GM23338 (cell line): ENCODE measurements at regions not wholly inside any gene's neighbourhood (a gene's known extent, or its start where the extent isn't known, plus 50 kb on each side); places are given as distances from the start of the nearest gene placed in this dataset.

Experiments
- ATAC-seq: fragments of 200-7000 bp; cut with Tn5 transposase; 3 replicates; pipeline ENCODE4 v1.9.1; 2020
- DNase-seq: peaks from one replicate; pipeline ENCODE4 v3.0.0-alpha.2; 2015; ENCODE audit warnings: low spot score
- H2AFZ ChIP-seq: fragments of 200-600 bp; sonication (generic); 2 replicates; pipeline ENCODE4 v1.8.0; 2016; ENCODE audit warnings: antibody characterized with exemption, mild to moderate bottlenecking, moderate library complexity
- H3F3A ChIP-seq: fragments of 200-600 bp; sonication (generic); replicated peaks from 2 replicates; pipeline ENCODE4 v1.8.0; 2017; ENCODE audit warnings: antibody characterized with exemption, mixed run types, low read depth
- H3K27ac ChIP-seq: fragments of 200-600 bp; sonication (generic); 2 replicates; pipeline ENCODE4 v1.6.1; 2016; ENCODE audit warnings: low read depth
- H3K27me3 ChIP-seq: fragments of 200-600 bp; sonication (generic); 2 replicates; pipeline ENCODE4 v1.8.0; 2016; ENCODE audit warnings: mild to moderate bottlenecking, mixed run types, moderate library complexity; ENCODE audit not compliant: insufficient read depth
- H3K36me3 ChIP-seq: fragments of 200-600 bp; sonication (generic); 2 replicates; pipeline ENCODE4 v1.8.0; 2016; ENCODE audit warnings: mild to moderate bottlenecking; ENCODE audit not compliant: insufficient read depth
- H3K4me1 ChIP-seq: fragments of 200-600 bp; sonication (generic); 2 replicates; pipeline ENCODE4 v1.8.0; 2016; ENCODE audit warnings: mild to moderate bottlenecking, moderate library complexity; ENCODE audit not compliant: insufficient read depth
- H3K4me2 ChIP-seq: fragments of 200-600 bp; sonication (generic); 2 replicates; pipeline ENCODE4 v1.7.1; 2017; ENCODE audit warnings: mixed run types
- H3K4me3 ChIP-seq: fragments of 200-600 bp; sonication (generic); 2 replicates; pipeline ENCODE4 v1.6.1; 2016; ENCODE audit warnings: mixed run types
- H3K79me2 ChIP-seq: fragments of 200-600 bp; sonication (generic); replicated peaks from 2 replicates; pipeline ENCODE4 v1.8.0; 2017; ENCODE audit warnings: mild to moderate bottlenecking; ENCODE audit not compliant: insufficient read depth
- H3K9me2 ChIP-seq: fragments of 200-600 bp; sonication (generic); 2 replicates; pipeline ENCODE4 v1.8.0; 2017; ENCODE audit not compliant: insufficient read depth
- H4K20me1 ChIP-seq: fragments of 200-600 bp; sonication (generic); replicated peaks from 2 replicates; pipeline ENCODE4 v1.8.0; 2017; ENCODE audit warnings: mild to moderate bottlenecking; ENCODE audit not compliant: insufficient read depth
- H3K27ac Mint-ChIP-seq: 2 replicates; pipeline ENCODE4 v1.8.0; 2020; ENCODE audit warnings: inconsistent platforms, mild to moderate bottlenecking, moderate library complexity, mixed read lengths
- H3K27me3 Mint-ChIP-seq: 3 replicates; pipeline ENCODE4 v1.8.0; 2022; ENCODE audit warnings: low read depth, mild to moderate bottlenecking, moderate library complexity, mixed read lengths, inconsistent platforms; ENCODE audit not compliant: insufficient read depth, poor library complexity
- H3K36me3 Mint-ChIP-seq: 3 replicates; pipeline ENCODE4 v1.8.0; 2021; ENCODE audit warnings: low read depth, mild to moderate bottlenecking, inconsistent platforms, moderate library complexity, mixed read lengths
- H3K4me1 Mint-ChIP-seq: 3 replicates; pipeline ENCODE4 v1.8.0; 2020; ENCODE audit warnings: mild to moderate bottlenecking, inconsistent platforms, mixed read lengths
- H3K4me3 Mint-ChIP-seq: 3 replicates; pipeline ENCODE4 v1.8.0; 2021; ENCODE audit warnings: moderate library complexity, mild to moderate bottlenecking, inconsistent platforms, mixed read lengths
- H3K9me3 Mint-ChIP-seq: 3 replicates; pipeline ENCODE4 v1.8.0; 2020; ENCODE audit warnings: moderate library complexity, mild to moderate bottlenecking, inconsistent platforms, mixed read lengths
- CREB1 ChIP-seq: fragments of 250-450 bp; sonication (Bioruptor Pico); IDR thresholded peaks from 2 replicates; pipeline ENCODE4 v1.5.0; 2020; ENCODE audit warnings: low read depth, mild to moderate bottlenecking, moderate library complexity
- EZH2 ChIP-seq: fragments of 200-600 bp; sonication (generic); IDR thresholded peaks from one replicate; pipeline ENCODE4 v1.8.0; 2017; ENCODE audit warnings: antibody characterized with exemption, mild to moderate bottlenecking, low read depth; ENCODE audit not compliant: unreplicated experiment
- EZH2phosphoT487 ChIP-seq: fragments of 200-600 bp; sonication (generic); IDR thresholded peaks from one replicate; pipeline ENCODE4 v1.8.1; 2018; ENCODE audit warnings: antibody characterized with exemption; ENCODE audit not compliant: unreplicated experiment
- NANOG ChIP-seq: IDR thresholded peaks from 2 replicates; pipeline ENCODE4 v1.6.1; 2016; ENCODE audit warnings: antibody characterized with exemption, borderline replicate concordance
- POLR2AphosphoS5 ChIP-seq: IDR thresholded peaks from 2 replicates; pipeline ENCODE4 v1.6.1; 2016; ENCODE audit warnings: antibody characterized with exemption, low read depth
- STAT1 ChIP-seq: IDR thresholded peaks from one replicate; pipeline ENCODE4 v1.6.1; 2016; ENCODE audit warnings: antibody characterized with exemption; ENCODE audit not compliant: unreplicated experiment
- ZNF114 ChIP-seq: fragments of 250-450 bp; sonication (Bioruptor Pico); IDR thresholded peaks from 2 replicates; pipeline ENCODE4 v1.5.0; 2020; ENCODE audit warnings: mild to moderate bottlenecking, moderate library complexity
- ZNF331 ChIP-seq: fragments of 250-450 bp; sonication (Bioruptor Pico); IDR thresholded peaks from 2 replicates; pipeline ENCODE4 v1.5.0; 2020; ENCODE audit warnings: low read depth, mild to moderate bottlenecking, moderate library complexity
- TF ChIP-seq, protein P1 (sequence below): IDR thresholded peaks from 2 replicates; pipeline ENCODE4 v1.6.1; 2016; ENCODE audit warnings: antibody characterized with exemption
- TF ChIP-seq, protein P2 (sequence below): fragments of 250-450 bp; sonication (Bioruptor Pico); IDR thresholded peaks from 2 replicates; pipeline ENCODE4 v1.5.0; 2020; ENCODE audit warnings: mild to moderate bottlenecking, moderate library complexity
- TF ChIP-seq, protein P3 (sequence below), 2 experiments: fragments of 200-600 bp in 1 of 2; sonication (generic) in 1 of 2; conservative IDR thresholded peaks; 2 replicates each; pipeline versions ENCODE4 v1.5.1 to v1.6.1; 2016 to 2017; ENCODE audit warnings: antibody characterized with exemption in 2 of 2, low read depth in 2 of 2, mild to moderate bottlenecking in 2 of 2, moderate library complexity in 1 of 2
- TF ChIP-seq, protein P4 (sequence below): IDR thresholded peaks from one replicate; pipeline ENCODE4 v1.6.1; 2018; ENCODE audit warnings: antibody characterized with exemption; ENCODE audit not compliant: unreplicated experiment

DNA sequence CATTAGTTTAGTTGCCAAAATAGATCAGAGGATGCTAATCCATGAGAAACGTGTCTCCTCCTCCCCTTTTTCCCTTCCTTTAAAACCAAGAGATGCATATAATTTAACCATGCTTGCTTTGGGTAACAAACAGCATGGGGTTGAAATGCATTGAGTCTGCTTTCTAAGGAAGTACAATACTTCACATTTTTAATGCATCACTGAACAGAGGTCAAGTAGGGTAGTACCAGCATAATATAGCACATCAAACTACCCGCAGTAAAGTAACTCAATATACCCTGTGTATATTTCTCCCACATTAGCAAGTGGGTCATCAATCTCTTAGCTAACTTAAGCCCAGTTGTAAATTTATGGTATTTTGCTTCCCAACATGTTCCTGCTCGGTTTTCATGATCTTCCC, 239.3 kb upstream of the SEMA3C start:
- Histone ChIP-seq H3K27ac (no peak overlapping the region), H2AFZ (no peak overlapping the region), H4K20me1 (no peaks in the 10 kb centered on the region), H3K36me3 (no peaks in the 10 kb centered on the region), H3K9me2 (no peaks in the 10 kb centered on the region; the same call in 1 of the 2 replicates), H3K4me2 (no peak overlapping the region), H3K4me1 (peaks cover 40% of the 10 kb centered on the region), H3K79me2 (no peaks in the 10 kb centered on the region), H3K4me3 (no peak overlapping the region), H3F3A (no peaks in the 10 kb centered on the region), H3K27me3 (no peaks in the 10 kb centered on the region)
- no peak for ATAC-seq
- no peaks in the 10 kb centered on the region for H3K9me3 Mint-ChIP-seq
- TF ChIP-seq, protein P1, sequence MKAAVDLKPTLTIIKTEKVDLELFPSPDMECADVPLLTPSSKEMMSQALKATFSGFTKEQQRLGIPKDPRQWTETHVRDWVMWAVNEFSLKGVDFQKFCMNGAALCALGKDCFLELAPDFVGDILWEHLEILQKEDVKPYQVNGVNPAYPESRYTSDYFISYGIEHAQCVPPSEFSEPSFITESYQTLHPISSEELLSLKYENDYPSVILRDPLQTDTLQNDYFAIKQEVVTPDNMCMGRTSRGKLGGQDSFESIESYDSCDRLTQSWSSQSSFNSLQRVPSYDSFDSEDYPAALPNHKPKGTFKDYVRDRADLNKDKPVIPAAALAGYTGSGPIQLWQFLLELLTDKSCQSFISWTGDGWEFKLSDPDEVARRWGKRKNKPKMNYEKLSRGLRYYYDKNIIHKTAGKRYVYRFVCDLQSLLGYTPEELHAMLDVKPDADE = no peak
- TF ChIP-seq ZNF331 (CRISPR knock-in tag) = no peak
- TF ChIP-seq STAT1 = no peak
- no peak for TF ChIP-seq EZH2phosphoT487
- TF ChIP-seq, protein P2, sequence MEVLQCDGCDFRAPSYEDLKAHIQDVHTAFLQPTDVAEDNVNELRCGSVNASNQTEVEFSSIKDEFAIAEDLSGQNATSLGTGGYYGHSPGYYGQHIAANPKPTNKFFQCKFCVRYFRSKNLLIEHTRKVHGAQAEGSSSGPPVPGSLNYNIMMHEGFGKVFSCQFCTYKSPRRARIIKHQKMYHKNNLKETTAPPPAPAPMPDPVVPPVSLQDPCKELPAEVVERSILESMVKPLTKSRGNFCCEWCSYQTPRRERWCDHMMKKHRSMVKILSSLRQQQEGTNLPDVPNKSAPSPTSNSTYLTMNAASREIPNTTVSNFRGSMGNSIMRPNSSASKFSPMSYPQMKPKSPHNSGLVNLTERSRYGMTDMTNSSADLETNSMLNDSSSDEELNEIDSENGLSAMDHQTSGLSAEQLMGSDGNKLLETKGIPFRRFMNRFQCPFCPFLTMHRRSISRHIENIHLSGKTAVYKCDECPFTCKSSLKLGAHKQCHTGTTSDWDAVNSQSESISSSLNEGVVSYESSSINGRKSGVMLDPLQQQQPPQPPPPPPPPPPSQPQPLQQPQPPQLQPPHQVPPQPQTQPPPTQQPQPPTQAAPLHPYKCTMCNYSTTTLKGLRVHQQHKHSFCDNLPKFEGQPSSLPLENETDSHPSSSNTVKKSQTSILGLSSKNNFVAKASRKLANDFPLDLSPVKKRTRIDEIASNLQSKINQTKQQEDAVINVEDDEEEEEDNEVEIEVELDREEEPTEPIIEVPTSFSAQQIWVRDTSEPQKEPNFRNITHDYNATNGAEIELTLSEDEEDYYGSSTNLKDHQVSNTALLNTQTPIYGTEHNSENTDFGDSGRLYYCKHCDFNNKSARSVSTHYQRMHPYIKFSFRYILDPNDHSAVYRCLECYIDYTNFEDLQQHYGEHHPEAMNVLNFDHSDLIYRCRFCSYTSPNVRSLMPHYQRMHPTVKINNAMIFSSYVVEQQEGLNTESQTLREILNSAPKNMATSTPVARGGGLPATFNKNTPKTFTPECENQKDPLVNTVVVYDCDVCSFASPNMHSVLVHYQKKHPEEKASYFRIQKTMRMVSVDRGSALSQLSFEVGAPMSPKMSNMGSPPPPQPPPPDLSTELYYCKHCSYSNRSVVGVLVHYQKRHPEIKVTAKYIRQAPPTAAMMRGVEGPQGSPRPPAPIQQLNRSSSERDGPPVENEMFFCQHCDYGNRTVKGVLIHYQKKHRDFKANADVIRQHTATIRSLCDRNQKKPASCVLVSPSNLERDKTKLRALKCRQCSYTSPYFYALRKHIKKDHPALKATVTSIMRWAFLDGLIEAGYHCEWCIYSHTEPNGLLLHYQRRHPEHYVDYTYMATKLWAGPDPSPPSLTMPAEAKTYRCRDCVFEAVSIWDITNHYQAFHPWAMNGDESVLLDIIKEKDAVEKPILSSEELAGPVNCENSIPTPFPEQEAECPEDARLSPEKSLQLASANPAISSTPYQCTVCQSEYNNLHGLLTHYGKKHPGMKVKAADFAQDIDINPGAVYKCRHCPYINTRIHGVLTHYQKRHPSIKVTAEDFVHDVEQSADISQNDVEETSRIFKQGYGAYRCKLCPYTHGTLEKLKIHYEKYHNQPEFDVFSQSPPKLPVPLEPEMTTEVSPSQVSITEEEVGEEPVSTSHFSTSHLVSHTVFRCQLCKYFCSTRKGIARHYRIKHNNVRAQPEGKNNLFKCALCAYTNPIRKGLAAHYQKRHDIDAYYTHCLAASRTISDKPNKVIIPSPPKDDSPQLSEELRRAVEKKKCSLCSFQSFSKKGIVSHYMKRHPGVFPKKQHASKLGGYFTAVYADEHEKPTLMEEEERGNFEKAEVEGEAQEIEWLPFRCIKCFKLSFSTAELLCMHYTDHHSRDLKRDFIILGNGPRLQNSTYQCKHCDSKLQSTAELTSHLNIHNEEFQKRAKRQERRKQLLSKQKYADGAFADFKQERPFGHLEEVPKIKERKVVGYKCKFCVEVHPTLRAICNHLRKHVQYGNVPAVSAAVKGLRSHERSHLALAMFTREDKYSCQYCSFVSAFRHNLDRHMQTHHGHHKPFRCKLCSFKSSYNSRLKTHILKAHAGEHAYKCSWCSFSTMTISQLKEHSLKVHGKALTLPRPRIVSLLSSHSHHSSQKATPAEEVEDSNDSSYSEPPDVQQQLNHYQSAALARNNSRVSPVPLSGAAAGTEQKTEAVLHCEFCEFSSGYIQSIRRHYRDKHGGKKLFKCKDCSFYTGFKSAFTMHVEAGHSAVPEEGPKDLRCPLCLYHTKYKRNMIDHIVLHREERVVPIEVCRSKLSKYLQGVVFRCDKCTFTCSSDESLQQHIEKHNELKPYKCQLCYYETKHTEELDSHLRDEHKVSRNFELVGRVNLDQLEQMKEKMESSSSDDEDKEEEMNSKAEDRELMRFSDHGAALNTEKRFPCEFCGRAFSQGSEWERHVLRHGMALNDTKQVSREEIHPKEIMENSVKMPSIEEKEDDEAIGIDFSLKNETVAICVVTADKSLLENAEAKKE (CRISPR knock-in tag) = no peak
- TF ChIP-seq, protein P3, sequence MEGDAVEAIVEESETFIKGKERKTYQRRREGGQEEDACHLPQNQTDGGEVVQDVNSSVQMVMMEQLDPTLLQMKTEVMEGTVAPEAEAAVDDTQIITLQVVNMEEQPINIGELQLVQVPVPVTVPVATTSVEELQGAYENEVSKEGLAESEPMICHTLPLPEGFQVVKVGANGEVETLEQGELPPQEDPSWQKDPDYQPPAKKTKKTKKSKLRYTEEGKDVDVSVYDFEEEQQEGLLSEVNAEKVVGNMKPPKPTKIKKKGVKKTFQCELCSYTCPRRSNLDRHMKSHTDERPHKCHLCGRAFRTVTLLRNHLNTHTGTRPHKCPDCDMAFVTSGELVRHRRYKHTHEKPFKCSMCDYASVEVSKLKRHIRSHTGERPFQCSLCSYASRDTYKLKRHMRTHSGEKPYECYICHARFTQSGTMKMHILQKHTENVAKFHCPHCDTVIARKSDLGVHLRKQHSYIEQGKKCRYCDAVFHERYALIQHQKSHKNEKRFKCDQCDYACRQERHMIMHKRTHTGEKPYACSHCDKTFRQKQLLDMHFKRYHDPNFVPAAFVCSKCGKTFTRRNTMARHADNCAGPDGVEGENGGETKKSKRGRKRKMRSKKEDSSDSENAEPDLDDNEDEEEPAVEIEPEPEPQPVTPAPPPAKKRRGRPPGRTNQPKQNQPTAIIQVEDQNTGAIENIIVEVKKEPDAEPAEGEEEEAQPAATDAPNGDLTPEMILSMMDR (conservative IDR thresholded peaks at IDR 0.05; ENCODE audit: low read depth in 2 of 2) = no peak
- TF ChIP-seq ZNF114 (CRISPR knock-in tag) = no peak
- TF ChIP-seq CREB1 (CRISPR knock-in tag) = no peak
- no peak for TF ChIP-seq NANOG
- TF ChIP-seq, protein P4, sequence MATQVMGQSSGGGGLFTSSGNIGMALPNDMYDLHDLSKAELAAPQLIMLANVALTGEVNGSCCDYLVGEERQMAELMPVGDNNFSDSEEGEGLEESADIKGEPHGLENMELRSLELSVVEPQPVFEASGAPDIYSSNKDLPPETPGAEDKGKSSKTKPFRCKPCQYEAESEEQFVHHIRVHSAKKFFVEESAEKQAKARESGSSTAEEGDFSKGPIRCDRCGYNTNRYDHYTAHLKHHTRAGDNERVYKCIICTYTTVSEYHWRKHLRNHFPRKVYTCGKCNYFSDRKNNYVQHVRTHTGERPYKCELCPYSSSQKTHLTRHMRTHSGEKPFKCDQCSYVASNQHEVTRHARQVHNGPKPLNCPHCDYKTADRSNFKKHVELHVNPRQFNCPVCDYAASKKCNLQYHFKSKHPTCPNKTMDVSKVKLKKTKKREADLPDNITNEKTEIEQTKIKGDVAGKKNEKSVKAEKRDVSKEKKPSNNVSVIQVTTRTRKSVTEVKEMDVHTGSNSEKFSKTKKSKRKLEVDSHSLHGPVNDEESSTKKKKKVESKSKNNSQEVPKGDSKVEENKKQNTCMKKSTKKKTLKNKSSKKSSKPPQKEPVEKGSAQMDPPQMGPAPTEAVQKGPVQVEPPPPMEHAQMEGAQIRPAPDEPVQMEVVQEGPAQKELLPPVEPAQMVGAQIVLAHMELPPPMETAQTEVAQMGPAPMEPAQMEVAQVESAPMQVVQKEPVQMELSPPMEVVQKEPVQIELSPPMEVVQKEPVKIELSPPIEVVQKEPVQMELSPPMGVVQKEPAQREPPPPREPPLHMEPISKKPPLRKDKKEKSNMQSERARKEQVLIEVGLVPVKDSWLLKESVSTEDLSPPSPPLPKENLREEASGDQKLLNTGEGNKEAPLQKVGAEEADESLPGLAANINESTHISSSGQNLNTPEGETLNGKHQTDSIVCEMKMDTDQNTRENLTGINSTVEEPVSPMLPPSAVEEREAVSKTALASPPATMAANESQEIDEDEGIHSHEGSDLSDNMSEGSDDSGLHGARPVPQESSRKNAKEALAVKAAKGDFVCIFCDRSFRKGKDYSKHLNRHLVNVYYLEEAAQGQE = no peak
- no peak for TF ChIP-seq EZH2
- TF ChIP-seq POLR2AphosphoS5 = no peak
- peaks cover 4% of the 10 kb centered on the region for H3K27me3 Mint-ChIP-seq
- no peaks in the 10 kb centered on the region for H3K36me3 Mint-ChIP-seq
- H3K4me1 Mint-ChIP-seq = peaks cover 42% of the 10 kb centered on the region
- H3K27ac Mint-ChIP-seq = no peak overlapping the region
- H3K4me3 Mint-ChIP-seq = no peak overlapping the region
- no peak for DNase-seq
